ENCODE measurements at regions not wholly inside any gene's neighbourhood (a gene's known extent, or its start where the extent isn't known, plus 50 kb on each side); places are given as distances from the start of the nearest gene placed in this dataset.
"Not testable (repeated sequence)": the region's sequence is repeated elsewhere in the genome, so short reads cannot be mapped to it uniquely, and the experiment has no call there.

GRCh38 chr7:56828078-56828860 is 304.0 kb downstream of the ZNF479 start:
- TF ChIP-seq CTCF, POLR2A (IDR thresholded peaks at IDR 0.05): not testable (repeated sequence)
